ENCODE measurements at regions not wholly inside any gene's neighbourhood (a gene's known extent, or its start where the extent isn't known, plus 50 kb on each side); places are given as distances from the start of the nearest gene placed in this dataset.

DNA sequence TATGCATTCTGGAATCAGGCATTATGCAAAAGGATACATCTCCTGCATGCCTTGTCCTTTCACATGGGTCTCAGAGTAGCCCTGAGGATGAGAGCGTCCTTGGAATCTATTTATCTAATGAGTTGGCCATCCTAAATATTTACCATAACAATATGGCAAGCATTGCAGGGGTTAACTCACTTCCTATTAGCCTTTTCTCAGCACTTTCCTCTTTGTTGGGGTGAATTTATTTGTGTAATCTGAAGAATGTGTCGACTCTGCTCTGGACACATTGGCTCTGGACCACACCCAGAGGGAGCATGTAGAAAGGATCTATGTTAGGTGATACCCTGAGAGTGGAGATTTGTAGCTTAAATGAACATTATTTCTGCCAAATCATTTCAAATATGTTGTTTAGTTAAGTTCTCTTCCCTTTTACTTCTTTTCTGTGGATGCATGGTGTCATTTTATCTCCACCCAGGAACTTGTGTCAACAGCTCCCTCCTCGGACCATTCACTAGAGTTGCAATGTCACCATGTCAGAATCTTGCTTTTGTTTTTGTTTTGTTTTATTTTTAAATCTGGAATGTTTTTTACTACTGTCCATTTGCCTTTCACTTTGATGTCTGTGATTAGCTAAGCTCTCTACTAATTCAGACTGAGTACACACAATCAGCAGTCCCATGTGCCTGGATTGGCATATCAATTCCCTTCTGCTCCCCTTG, 757.0 kb upstream of the MMS22L start (continued):
- TF ChIP-seq KDM5A (IDR thresholded peaks at IDR 0.05; ENCODE audit: low read length), result no peak
- TF ChIP-seq, protein P1, sequence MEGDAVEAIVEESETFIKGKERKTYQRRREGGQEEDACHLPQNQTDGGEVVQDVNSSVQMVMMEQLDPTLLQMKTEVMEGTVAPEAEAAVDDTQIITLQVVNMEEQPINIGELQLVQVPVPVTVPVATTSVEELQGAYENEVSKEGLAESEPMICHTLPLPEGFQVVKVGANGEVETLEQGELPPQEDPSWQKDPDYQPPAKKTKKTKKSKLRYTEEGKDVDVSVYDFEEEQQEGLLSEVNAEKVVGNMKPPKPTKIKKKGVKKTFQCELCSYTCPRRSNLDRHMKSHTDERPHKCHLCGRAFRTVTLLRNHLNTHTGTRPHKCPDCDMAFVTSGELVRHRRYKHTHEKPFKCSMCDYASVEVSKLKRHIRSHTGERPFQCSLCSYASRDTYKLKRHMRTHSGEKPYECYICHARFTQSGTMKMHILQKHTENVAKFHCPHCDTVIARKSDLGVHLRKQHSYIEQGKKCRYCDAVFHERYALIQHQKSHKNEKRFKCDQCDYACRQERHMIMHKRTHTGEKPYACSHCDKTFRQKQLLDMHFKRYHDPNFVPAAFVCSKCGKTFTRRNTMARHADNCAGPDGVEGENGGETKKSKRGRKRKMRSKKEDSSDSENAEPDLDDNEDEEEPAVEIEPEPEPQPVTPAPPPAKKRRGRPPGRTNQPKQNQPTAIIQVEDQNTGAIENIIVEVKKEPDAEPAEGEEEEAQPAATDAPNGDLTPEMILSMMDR (IDR thresholded peaks at IDR 0.05; ENCODE audit: control extremely low read depth in 1 of 3, insufficient read depth in 1 of 3, low read depth in 1 of 3, low read length in 3 of 3), result peak in 2 of 3 experiments; percentile 19 to 42; a peak in 2 of 4 replicates
- TF ChIP-seq BACH1 (IDR thresholded peaks at IDR 0.05; ENCODE audit: low read length), result no peak
- no peak for TF ChIP-seq BCL11A (IDR thresholded peaks at IDR 0.05; ENCODE audit: low read depth in 2 of 2, low read length in 2 of 2)
- TF ChIP-seq ZNF274 (IDR thresholded peaks at IDR 0.05; ENCODE audit: borderline replicate concordance, extremely low read depth, low read length), result no peak
- no peak for TF ChIP-seq CREB1 (IDR thresholded peaks at IDR 0.05)
- TF ChIP-seq, protein P2, sequence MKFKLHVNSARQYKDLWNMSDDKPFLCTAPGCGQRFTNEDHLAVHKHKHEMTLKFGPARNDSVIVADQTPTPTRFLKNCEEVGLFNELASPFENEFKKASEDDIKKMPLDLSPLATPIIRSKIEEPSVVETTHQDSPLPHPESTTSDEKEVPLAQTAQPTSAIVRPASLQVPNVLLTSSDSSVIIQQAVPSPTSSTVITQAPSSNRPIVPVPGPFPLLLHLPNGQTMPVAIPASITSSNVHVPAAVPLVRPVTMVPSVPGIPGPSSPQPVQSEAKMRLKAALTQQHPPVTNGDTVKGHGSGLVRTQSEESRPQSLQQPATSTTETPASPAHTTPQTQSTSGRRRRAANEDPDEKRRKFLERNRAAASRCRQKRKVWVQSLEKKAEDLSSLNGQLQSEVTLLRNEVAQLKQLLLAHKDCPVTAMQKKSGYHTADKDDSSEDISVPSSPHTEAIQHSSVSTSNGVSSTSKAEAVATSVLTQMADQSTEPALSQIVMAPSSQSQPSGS (IDR thresholded peaks at IDR 0.05; ENCODE audit: low read length), result no peak
- peak; percentile 82 for TF ChIP-seq POU5F1 (IDR thresholded peaks at IDR 0.05; ENCODE audit: low read depth, low read length)
- TF ChIP-seq RNF2 (IDR thresholded peaks at IDR 0.05; ENCODE audit: borderline replicate concordance, low read depth, low read length, missing control alignments, poor library complexity, severe bottlenecking), result no peak
- TF ChIP-seq EZH2 (IDR thresholded peaks at IDR 0.05; ENCODE audit: low read depth, low read length, severe bottlenecking), result no peak
- 0 out of 2 replicates have a peak, but pooled peaks have one; percentile 8 for TF ChIP-seq TBP (IDR thresholded peaks at IDR 0.05; ENCODE audit: low read depth, low read length)
- peak in 1 of 2 experiments; percentile 87; a peak in 1 of 4 replicates for TF ChIP-seq HDAC2 (IDR thresholded peaks at IDR 0.05; ENCODE audit: borderline replicate concordance in 1 of 2, low read depth in 2 of 2, low read length in 2 of 2)
- no peak for TF ChIP-seq SIN3A (conservative IDR thresholded peaks at IDR 0.05 in 1 of 2, IDR thresholded peaks at IDR 0.05 in 1 of 2; ENCODE audit: low read depth in 1 of 2, low read length in 2 of 2)
- TF ChIP-seq RFX5 (IDR thresholded peaks at IDR 0.05; ENCODE audit: borderline replicate concordance, low read depth, low read length), result no peak
- no peak for TF ChIP-seq BRCA1 (IDR thresholded peaks at IDR 0.05; ENCODE audit: low read depth, low read length)
- no peak for TF ChIP-seq SIX5 (IDR thresholded peaks at IDR 0.05; ENCODE audit: low read depth, low read length)
- no peak for TF ChIP-seq SRF (IDR thresholded peaks at IDR 0.05; ENCODE audit: low read depth, low read length)
- no peak for TF ChIP-seq HDAC6 (IDR thresholded peaks at IDR 0.05; ENCODE audit: low read depth, low read length)
- TF ChIP-seq RXRA (IDR thresholded peaks at IDR 0.05; ENCODE audit: insufficient read depth, low read depth, low read length), result no peak
- no peak for TF ChIP-seq GABPA (IDR thresholded peaks at IDR 0.05; ENCODE audit: borderline replicate concordance, insufficient read depth, low read length)
